IMR-90 (cell line): ENCODE measurements at regions not wholly inside any gene's neighbourhood (a gene's known extent, or its start where the extent isn't known, plus 50 kb on each side); places are given as distances from the start of the nearest gene placed in this dataset.

ENCODE experiments used
- ATAC-seq: fragments of 200-7000 bp; cut with Tn5 transposase; 2 replicates; pipeline ENCODE4 v1.9.1; 2020; ENCODE audit warnings: low read depth, mild to moderate bottlenecking, moderate library complexity
- BruUV-seq: library from RNA; stranded (reverse); fragments of 400-500 nt; replicated peaks from 2 replicates; lab custom pipeline; 2021; lab: Mats Ljungman, UMichigan
- CTCF ChIA-PET: fragments of 300-600 bp; formaldehyde crosslinking; extraction: SDS; loops from one replicate; lab custom pipeline; 2021; ENCODE audit warnings: antibody characterized with exemption; lab: Yijun Ruan, JAX
- POLR2A ChIA-PET: fragments of 300-600 bp; sonication (Branson Sonifier 250); formaldehyde crosslinking; loops from one replicate; lab custom pipeline; 2022; ENCODE audit warnings: antibody characterized with exemption; ENCODE audit not compliant: unreplicated experiment; lab: Charles Lee
- DNase-seq: peaks from one replicate; pipeline ENCODE4 v3.0.0; 2013
- H2AFZ ChIP-seq: replicated peaks from 2 replicates; pipeline ENCODE3; 2013; ENCODE audit warnings: low read length, mild to moderate bottlenecking; ENCODE audit not compliant: poor library complexity
- H2AK5ac ChIP-seq: 2 replicates; pipeline ENCODE4 v1.6.1; 2013; ENCODE audit warnings: low read depth, low read length, inconsistent platforms
- H2AK9ac ChIP-seq: replicated peaks from 2 replicates; pipeline ENCODE3; 2013; ENCODE audit warnings: mild to moderate bottlenecking, low read depth, low read length, moderate library complexity; ENCODE audit not compliant: poor library complexity
- H2BK120ac ChIP-seq: 2 replicates; pipeline ENCODE4 v1.6.1; 2013; ENCODE audit warnings: low read depth, low read length, inconsistent platforms
- H2BK15ac ChIP-seq: 3 replicates; pipeline ENCODE4 v1.6.1; 2013; ENCODE audit warnings: low read depth, low read length, inconsistent platforms
- H2BK20ac ChIP-seq: 2 replicates; pipeline ENCODE4 v1.6.1; 2013; ENCODE audit warnings: low read depth, mild to moderate bottlenecking, inconsistent platforms, low read length, moderate library complexity
- H2BK5ac ChIP-seq: 2 replicates; pipeline ENCODE4 v1.6.1; 2013; ENCODE audit warnings: mild to moderate bottlenecking, low read depth, low read length, inconsistent platforms; ENCODE audit not compliant: poor library complexity, severe bottlenecking
- H3K14ac ChIP-seq: replicated peaks from 2 replicates; pipeline ENCODE4 v1.6.1; 2013; ENCODE audit warnings: low read depth, low read length, inconsistent platforms
- H3K18ac ChIP-seq: 2 replicates; pipeline ENCODE4 v1.6.1; 2013; ENCODE audit warnings: low read depth, low read length, control low read depth
- H3K23ac ChIP-seq: 2 replicates; pipeline ENCODE4 v1.6.1; 2013; ENCODE audit warnings: low read depth, low read length, inconsistent platforms
- H3K27ac ChIP-seq: 2 replicates; pipeline ENCODE4 v1.5.1; 2013; ENCODE audit warnings: mild to moderate bottlenecking, control low read depth, low read length; ENCODE audit not compliant: insufficient read depth
- H3K27me3 ChIP-seq: 2 replicates; pipeline ENCODE4 v1.6.1; 2013; ENCODE audit warnings: low read length; ENCODE audit not compliant: control insufficient read depth, insufficient read depth
- H3K36me3 ChIP-seq: 2 replicates; pipeline ENCODE4 v1.6.1; 2013; ENCODE audit warnings: low read length, mixed read lengths; ENCODE audit not compliant: control insufficient read depth, insufficient read depth
- H3K4ac ChIP-seq: 2 replicates; pipeline ENCODE4 v1.6.1; 2013; ENCODE audit warnings: low read depth, low read length, inconsistent platforms
- H3K4me1 ChIP-seq: 2 replicates; pipeline ENCODE4 v1.6.1; 2013; ENCODE audit warnings: low read length, mixed read lengths; ENCODE audit not compliant: control insufficient read depth, insufficient read depth
- H3K4me2 ChIP-seq: 2 replicates; pipeline ENCODE4 v1.6.1; 2013; ENCODE audit warnings: low read depth, mild to moderate bottlenecking, control low read depth, low read length, moderate library complexity
- H3K4me3 ChIP-seq: 2 replicates; pipeline ENCODE4 v1.5.1; 2013; ENCODE audit warnings: low read depth, mild to moderate bottlenecking, control low read depth, low read length, moderate library complexity; ENCODE audit not compliant: insufficient read depth
- H3K56ac ChIP-seq: 2 replicates; pipeline ENCODE4 v1.6.1; 2013; ENCODE audit warnings: low read length, inconsistent platforms; ENCODE audit not compliant: insufficient read depth; ENCODE audit errors: extremely low read depth
- H3K79me1 ChIP-seq, 2 experiments: 2 replicates each; pipeline ENCODE4 v1.6.1; 2013; ENCODE audit warnings: low read length in 2 of 2, inconsistent platforms in 1 of 2, low read depth in 1 of 2
- H3K9ac ChIP-seq: 2 replicates; pipeline ENCODE4 v1.6.1; 2013; ENCODE audit warnings: low read depth, low read length, control low read depth
- H3K9me1 ChIP-seq: 2 replicates; pipeline ENCODE4 v1.6.1; 2013; ENCODE audit warnings: low read length, inconsistent platforms; ENCODE audit not compliant: insufficient read depth
- H3K9me3 ChIP-seq: 2 replicates; pipeline ENCODE4 v1.6.1; 2013; ENCODE audit warnings: low read length; ENCODE audit not compliant: control insufficient read depth, insufficient read depth
- H4K20me1 ChIP-seq: 2 replicates; pipeline ENCODE4 v1.6.1; 2013; ENCODE audit warnings: low read length, inconsistent platforms; ENCODE audit not compliant: insufficient read depth
- H4K5ac ChIP-seq: 2 replicates; pipeline ENCODE4 v1.6.1; 2013; ENCODE audit warnings: mild to moderate bottlenecking, low read depth, low read length, control low read depth
- H4K8ac ChIP-seq, 2 experiments: 2 replicates each; pipeline ENCODE4 v1.6.1; 2013; ENCODE audit warnings: low read depth in 2 of 2, low read length in 2 of 2, control low read depth in 1 of 2, inconsistent platforms in 1 of 2
- H4K91ac ChIP-seq: 2 replicates; pipeline ENCODE4 v1.6.1; 2013; ENCODE audit warnings: low read depth, low read length, inconsistent platforms; ENCODE audit not compliant: insufficient read depth
- BHLHE40 ChIP-seq: fragments of 150-350 bp; IDR thresholded peaks from 2 replicates; pipeline ENCODE4 v1.6.1; 2016; ENCODE audit warnings: mild to moderate bottlenecking, low read depth, low read length
- CEBPB ChIP-seq: IDR thresholded peaks from 2 replicates; pipeline ENCODE4 v1.6.1; 2012; ENCODE audit warnings: low read depth, low read length, improper control_type of control experiment
- CHD1 ChIP-seq: IDR thresholded peaks from 2 replicates; pipeline ENCODE4 v1.6.1; 2012; ENCODE audit warnings: low read depth, low read length, improper control_type of control experiment
- FOS ChIP-seq: fragments of 150-350 bp; IDR thresholded peaks from 2 replicates; pipeline ENCODE4 v1.6.1; 2016; ENCODE audit warnings: low read depth, low read length
- MAFK ChIP-seq: IDR thresholded peaks from 2 replicates; pipeline ENCODE4 v1.6.1; 2012; ENCODE audit warnings: low read depth, low read length, improper control_type of control experiment
- MAZ ChIP-seq: IDR thresholded peaks from 2 replicates; pipeline ENCODE4 v1.6.1; 2012; ENCODE audit warnings: low read depth, mild to moderate bottlenecking, low read length, improper control_type of control experiment, moderate library complexity, borderline replicate concordance
- MXI1 ChIP-seq: IDR thresholded peaks from 2 replicates; pipeline ENCODE4 v1.6.1; 2012; ENCODE audit warnings: low read depth, mild to moderate bottlenecking, low read length, moderate library complexity, borderline replicate concordance
- NFE2L2 ChIP-seq: fragments of 150-350 bp; IDR thresholded peaks from 2 replicates; pipeline ENCODE4 v1.6.1; 2016; ENCODE audit warnings: low read depth, mild to moderate bottlenecking, low read length
- POLR2A ChIP-seq: IDR thresholded peaks from 2 replicates; pipeline ENCODE4 v1.6.1; 2012; ENCODE audit warnings: mild to moderate bottlenecking, low read depth, low read length
- RAD21 ChIP-seq: IDR thresholded peaks from 2 replicates; pipeline ENCODE4 v1.6.1; 2012; ENCODE audit warnings: low read length, improper control_type of control experiment
- RCOR1 ChIP-seq: IDR thresholded peaks from 2 replicates; pipeline ENCODE4 v1.6.1; 2012; ENCODE audit warnings: mild to moderate bottlenecking, low read length, improper control_type of control experiment; ENCODE audit not compliant: insufficient replicate concordance
- RFX5 ChIP-seq: IDR thresholded peaks from 2 replicates; pipeline ENCODE4 v1.8.0; 2012; ENCODE audit warnings: low read depth, mild to moderate bottlenecking, low read length, moderate library complexity
- SMC3 ChIP-seq: fragments of 150-350 bp; IDR thresholded peaks from 2 replicates; pipeline ENCODE4 v1.6.1; 2016; ENCODE audit warnings: low read depth, mild to moderate bottlenecking, antibody characterized with exemption, low read length, moderate library complexity
- WGBS, 2 experiments: methylation state at CpG; one replicate each; pipeline versions ENCODE4 v1.1.5 to v1.1.7; 2013; ENCODE audit warnings: missing lambda C conversion rate in 2 of 2; ENCODE audit not compliant: insufficient read length in 1 of 2; ENCODE audit errors: extremely low coverage in 2 of 2; 5-methylcytosine and 5-hydroxymethylcytosine counted together
- dilution Hi-C: fragments of 300-500 bp; cut with HindIII; formaldehyde crosslinking; loops from one replicate; pipeline ENCODE4 v1.14.3; 2018; ENCODE audit warnings: low sequenced_read_pairs; ENCODE audit not compliant: unreplicated experiment
- in situ Hi-C: fragments of 300-500 bp; cut with MboI; formaldehyde crosslinking; loops from 3 replicates; pipeline ENCODE4 v1.14.3; 2019; ENCODE audit warnings: low sequenced_read_pairs, inconsistent platforms, mixed read lengths
- intact Hi-C: fragments of 100-400 bp; cut with micrococcal nuclease; formaldehyde crosslinking; loops from 2 replicates; pipeline ENCODE4 v1.10.0; 2022
- TF ChIP-seq, protein P1 (sequence below): conservative IDR thresholded peaks from 2 replicates; pipeline ENCODE4 v1.5.1; 2012; ENCODE audit warnings: mild to moderate bottlenecking, low read depth, low read length, improper control_type of control experiment
- TF ChIP-seq, protein P2 (sequence below): fragments of 150-350 bp; IDR thresholded peaks from 2 replicates; pipeline ENCODE4 v1.6.1; 2016; ENCODE audit warnings: low read depth, mild to moderate bottlenecking, low read length, moderate library complexity, borderline replicate concordance
- TF ChIP-seq, protein P3 (sequence below): fragments of 150-350 bp; IDR thresholded peaks from 2 replicates; pipeline ENCODE4 v1.6.1; 2017; ENCODE audit warnings: mild to moderate bottlenecking, antibody characterized with exemption, low read length, low read depth

DNA sequence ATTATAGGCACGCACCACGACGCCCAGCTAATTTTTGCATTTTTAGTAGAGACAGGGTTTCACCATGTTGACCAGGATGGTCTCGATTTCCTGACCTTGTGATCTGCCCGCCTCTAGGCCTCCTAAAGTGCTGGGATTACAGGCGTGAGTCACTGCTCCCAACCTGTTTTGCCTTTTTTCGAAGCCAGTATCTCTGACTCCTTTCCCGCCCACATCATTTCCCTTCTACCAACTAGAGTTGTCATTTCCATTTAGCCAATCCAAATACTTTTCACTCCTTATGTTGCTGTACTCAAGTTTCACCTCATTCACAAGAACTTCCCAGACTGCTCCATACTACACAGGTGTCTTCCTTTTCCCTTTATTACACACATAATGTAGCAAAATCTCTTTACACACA is 502.6 kb upstream of the CDH6 start:
- Histone ChIP-seq H2AK5ac (no peak overlapping the region), H2BK20ac (no peak overlapping the region), H3K9me3 (no peaks in the 10 kb centered on the region), H3K27me3 (peaks cover 2% of the 10 kb centered on the region; the same call in 1 of the 2 replicates), H3K4me3 (no peak overlapping the region), H3K4me1 (no peaks in the 10 kb centered on the region), H3K9ac (no peak overlapping the region), H2AK9ac (no peak overlapping the region), H3K36me3 (no peaks in the 10 kb centered on the region), H3K18ac (no peak overlapping the region), H3K4ac (no peak overlapping the region), H3K27ac (no peak overlapping the region), H3K4me2 (no peak overlapping the region), H4K8ac (no peak overlapping the region), H4K91ac (no peak overlapping the region), H3K9me1 (no peaks in the 10 kb centered on the region), H2BK120ac (no peak overlapping the region), H4K20me1 (no peaks in the 10 kb centered on the region), H2BK5ac (no peak overlapping the region), H3K14ac (no peak overlapping the region), H3K56ac (no peak overlapping the region), H4K5ac (no peak overlapping the region), H3K23ac (no peak overlapping the region), H2AFZ (no peak overlapping the region), H3K79me1 (no peaks in the 10 kb centered on the region), H2BK15ac (no peak overlapping the region)
- ChIA-PET CTCF (no interaction called here), POLR2A (no interaction called here)
- TF ChIP-seq, protein P1, sequence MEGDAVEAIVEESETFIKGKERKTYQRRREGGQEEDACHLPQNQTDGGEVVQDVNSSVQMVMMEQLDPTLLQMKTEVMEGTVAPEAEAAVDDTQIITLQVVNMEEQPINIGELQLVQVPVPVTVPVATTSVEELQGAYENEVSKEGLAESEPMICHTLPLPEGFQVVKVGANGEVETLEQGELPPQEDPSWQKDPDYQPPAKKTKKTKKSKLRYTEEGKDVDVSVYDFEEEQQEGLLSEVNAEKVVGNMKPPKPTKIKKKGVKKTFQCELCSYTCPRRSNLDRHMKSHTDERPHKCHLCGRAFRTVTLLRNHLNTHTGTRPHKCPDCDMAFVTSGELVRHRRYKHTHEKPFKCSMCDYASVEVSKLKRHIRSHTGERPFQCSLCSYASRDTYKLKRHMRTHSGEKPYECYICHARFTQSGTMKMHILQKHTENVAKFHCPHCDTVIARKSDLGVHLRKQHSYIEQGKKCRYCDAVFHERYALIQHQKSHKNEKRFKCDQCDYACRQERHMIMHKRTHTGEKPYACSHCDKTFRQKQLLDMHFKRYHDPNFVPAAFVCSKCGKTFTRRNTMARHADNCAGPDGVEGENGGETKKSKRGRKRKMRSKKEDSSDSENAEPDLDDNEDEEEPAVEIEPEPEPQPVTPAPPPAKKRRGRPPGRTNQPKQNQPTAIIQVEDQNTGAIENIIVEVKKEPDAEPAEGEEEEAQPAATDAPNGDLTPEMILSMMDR = no peak
- TF ChIP-seq CHD1 (no peak), RAD21 (no peak), RFX5 (no peak), BHLHE40 (no peak), MAFK (no peak), SMC3 (no peak), CEBPB (no peak), NFE2L2 (no peak), FOS (no peak), MAZ (no peak), RCOR1 (no peak), POLR2A (no peak), MXI1 (no peak)
- TF ChIP-seq, protein P2, sequence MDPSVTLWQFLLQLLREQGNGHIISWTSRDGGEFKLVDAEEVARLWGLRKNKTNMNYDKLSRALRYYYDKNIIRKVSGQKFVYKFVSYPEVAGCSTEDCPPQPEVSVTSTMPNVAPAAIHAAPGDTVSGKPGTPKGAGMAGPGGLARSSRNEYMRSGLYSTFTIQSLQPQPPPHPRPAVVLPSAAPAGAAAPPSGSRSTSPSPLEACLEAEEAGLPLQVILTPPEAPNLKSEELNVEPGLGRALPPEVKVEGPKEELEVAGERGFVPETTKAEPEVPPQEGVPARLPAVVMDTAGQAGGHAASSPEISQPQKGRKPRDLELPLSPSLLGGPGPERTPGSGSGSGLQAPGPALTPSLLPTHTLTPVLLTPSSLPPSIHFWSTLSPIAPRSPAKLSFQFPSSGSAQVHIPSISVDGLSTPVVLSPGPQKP = no peak
- TF ChIP-seq, protein P3, sequence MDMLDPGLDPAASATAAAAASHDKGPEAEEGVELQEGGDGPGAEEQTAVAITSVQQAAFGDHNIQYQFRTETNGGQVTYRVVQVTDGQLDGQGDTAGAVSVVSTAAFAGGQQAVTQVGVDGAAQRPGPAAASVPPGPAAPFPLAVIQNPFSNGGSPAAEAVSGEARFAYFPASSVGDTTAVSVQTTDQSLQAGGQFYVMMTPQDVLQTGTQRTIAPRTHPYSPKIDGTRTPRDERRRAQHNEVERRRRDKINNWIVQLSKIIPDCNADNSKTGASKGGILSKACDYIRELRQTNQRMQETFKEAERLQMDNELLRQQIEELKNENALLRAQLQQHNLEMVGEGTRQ = no peak
- ATAC-seq = no peak
- dilution Hi-C loops (no loop called here), intact Hi-C loops (no loop called here), in situ Hi-C loops (no loop called here)
- no peak for DNase-seq
- no TSS peak for BruUV-seq
- WGBS, 2 experiments = 88% methylated on average over 6 of the region's 8 CpGs; no CpG with 5 or more reads in 1 of the 2 experiments
